ENCODE measurements at regions not wholly inside any gene's neighbourhood (a gene's known extent, or its start where the extent isn't known, plus 50 kb on each side); places are given as distances from the start of the nearest gene placed in this dataset.

DNA sequence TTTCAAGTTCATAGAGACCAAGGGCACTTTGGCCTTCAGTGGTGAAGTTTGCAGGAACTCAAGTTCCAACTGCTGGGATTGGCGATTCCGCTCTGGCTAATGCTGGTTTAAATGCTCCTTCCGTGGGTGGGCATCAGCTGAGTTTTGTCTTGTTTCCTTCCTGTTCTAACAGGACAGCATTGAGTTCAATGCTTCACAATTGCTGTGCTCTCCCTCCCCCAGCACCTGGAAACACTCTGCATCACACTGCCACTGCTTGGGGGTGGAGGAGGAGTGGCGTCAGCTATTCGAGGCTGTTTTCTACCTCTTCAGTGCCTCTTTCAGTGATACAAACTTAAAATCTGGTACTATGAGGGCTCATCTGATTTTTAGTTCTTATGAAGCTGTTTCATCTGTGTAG is 634.9 kb downstream of the FSCB start:
- ChIA-PET POLR2A (no interaction called here), CTCF (no interaction called here)
- WGBS (ENCODE audit: missing lambda C conversion rate) = 66% methylated on average over 5 of the region's 5 CpGs
- no peak for DNase-seq (ENCODE audit: low read depth in 1 of 2, low spot score in 1 of 2)
- TF ChIP-seq FOSL2 (IDR thresholded peaks at IDR 0.05) = no peak
- TF ChIP-seq FOSL2 (CRISPR knock-in tag; IDR thresholded peaks at IDR 0.05) = no peak
- TF ChIP-seq PBX3 (IDR thresholded peaks at IDR 0.05) = no peak
- no peak for TF ChIP-seq MAZ (IDR thresholded peaks at IDR 0.05; ENCODE audit: borderline replicate concordance, low read depth, low read length)
- no peak for TF ChIP-seq HOXB5 (CRISPR knock-in tag; IDR thresholded peaks at IDR 0.05)
- no peak for FAIRE-seq
- Histone ChIP-seq H3K27ac (no peak overlapping the region), H3K9me3 (no peaks in the 10 kb centered on the region), H3K4me2 (no peak overlapping the region), H3K4me3 (no peak overlapping the region), H3K4me1 (no peaks in the 10 kb centered on the region)
- ATAC-seq = no peak

DNA sequence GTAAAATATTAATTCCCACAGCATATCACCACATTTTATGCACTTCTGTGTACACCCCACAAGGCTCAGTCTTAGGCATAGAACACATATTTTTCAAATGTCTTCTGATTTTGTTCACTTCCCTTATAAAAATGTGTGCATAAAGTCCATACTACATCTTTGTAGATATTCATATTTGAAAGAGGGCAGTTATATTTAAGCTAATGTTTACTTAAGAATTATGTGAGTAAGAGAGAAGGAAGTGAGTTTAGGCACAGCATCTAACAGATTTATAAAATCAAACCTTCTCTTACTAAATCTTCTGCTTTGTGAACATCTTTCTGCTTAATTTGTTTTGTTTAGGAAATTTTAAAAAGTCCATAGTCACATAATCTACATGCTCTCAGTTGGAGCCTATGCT is 648.1 kb downstream of the FSCB start:
- ChIA-PET POLR2A (no interaction called here), CTCF (no interaction called here)
- no peak overlapping the region for H3K4me3 ChIP-seq
- DNase-seq (ENCODE audit: low read depth in 1 of 2, low spot score in 1 of 2) (no peak), FAIRE-seq (no peak), ATAC-seq (no peak)
- TF ChIP-seq RNF2 (IDR thresholded peaks at IDR 0.05; ENCODE audit: borderline replicate concordance, low read depth) = no peak
- TF ChIP-seq NPAS2 (CRISPR knock-in tag; IDR thresholded peaks at IDR 0.05; ENCODE audit: borderline replicate concordance) = no peak
- TF ChIP-seq FOXS1 (CRISPR knock-in tag; IDR thresholded peaks at IDR 0.05) = no peak
- TF ChIP-seq BHLHE40 (IDR thresholded peaks at IDR 0.05; ENCODE audit: low read depth, low read length) = no peak
- no peak for TF ChIP-seq JUNB (IDR thresholded peaks at IDR 0.05)
- TF ChIP-seq EHMT2 (IDR thresholded peaks at IDR 0.05; ENCODE audit: low read depth) = no peak
- TF ChIP-seq, protein P1, sequence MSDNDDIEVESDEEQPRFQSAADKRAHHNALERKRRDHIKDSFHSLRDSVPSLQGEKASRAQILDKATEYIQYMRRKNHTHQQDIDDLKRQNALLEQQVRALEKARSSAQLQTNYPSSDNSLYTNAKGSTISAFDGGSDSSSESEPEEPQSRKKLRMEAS (IDR thresholded peaks at IDR 0.05) = no peak
- TF ChIP-seq HOXB5 (CRISPR knock-in tag; IDR thresholded peaks at IDR 0.05) = no peak
- no peak for TF ChIP-seq BCL3 (IDR thresholded peaks at IDR 0.05)
- TF ChIP-seq RFX5 (IDR thresholded peaks at IDR 0.05) = no peak
- no peak for TF ChIP-seq SMC3 (IDR thresholded peaks at IDR 0.05)
- no peak for TF ChIP-seq HOXA7 (CRISPR knock-in tag; IDR thresholded peaks at IDR 0.05)
- no peak for TF ChIP-seq POLR2AphosphoS2 (conservative IDR thresholded peaks at IDR 0.05; ENCODE audit: low read length)
- no peak for TF ChIP-seq CHD4 (IDR thresholded peaks at IDR 0.05; ENCODE audit: borderline replicate concordance)
- TF ChIP-seq ZFP36 (IDR thresholded peaks at IDR 0.05; ENCODE audit: borderline replicate concordance, partially characterized antibody) = no peak
- no peak for TF ChIP-seq SREBF2 (IDR thresholded peaks at IDR 0.05)
- no peak for TF ChIP-seq POLR2A (IDR thresholded peaks at IDR 0.05; ENCODE audit: low read length)
- no peak for TF ChIP-seq RAD21 (conservative IDR thresholded peaks at IDR 0.05 in 1 of 2, IDR thresholded peaks at IDR 0.05 in 1 of 2)
- no peak for TF ChIP-seq ESRRA (IDR thresholded peaks at IDR 0.05; ENCODE audit: borderline replicate concordance, low read length)
- TF ChIP-seq NR3C1 (IDR thresholded peaks at IDR 0.05) = no peak
- no peaks in the 10 kb centered on the region for H3K9me3 ChIP-seq
- no peak overlapping the region for H3K4me2 ChIP-seq
- no peaks in the 10 kb centered on the region for H3K4me1 ChIP-seq
- H3K27ac ChIP-seq = no peak overlapping the region

DNA sequence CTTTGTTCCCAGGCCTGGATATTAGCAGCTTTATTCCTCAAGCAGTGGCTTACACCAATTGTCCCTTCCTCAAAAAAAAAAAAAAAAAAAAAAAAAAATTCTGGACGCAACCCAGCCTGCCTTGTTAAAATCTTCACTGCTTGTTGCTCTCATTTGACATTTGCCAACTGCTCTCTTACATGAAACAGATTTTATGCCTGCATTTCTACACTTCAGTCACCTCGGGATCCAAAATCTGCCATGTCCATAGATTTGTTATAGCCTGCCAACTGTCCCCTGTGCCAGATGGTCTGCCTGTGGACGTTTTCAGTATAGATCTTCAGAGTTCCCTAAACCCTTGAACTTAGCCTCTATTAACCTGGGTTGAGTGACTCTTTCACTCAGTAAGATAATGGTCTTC is 651.5 kb downstream of the FSCB start:
- ChIA-PET POLR2A (no interaction called here), CTCF (no interaction called here)
- H3K4me1 ChIP-seq = no peaks in the 10 kb centered on the region
- FAIRE-seq = no peak
- H3K4me2 ChIP-seq = no peak overlapping the region
- ATAC-seq = no peak
- H3K9me3 ChIP-seq = no peaks in the 10 kb centered on the region
- H3K4me3 ChIP-seq = no peak overlapping the region
- no peak for TF ChIP-seq TFCP2L1 (CRISPR knock-in tag; IDR thresholded peaks at IDR 0.05)
- no peak for TF ChIP-seq MAFK (IDR thresholded peaks at IDR 0.05; ENCODE audit: partially characterized antibody)
- no peak for TF ChIP-seq NR3C1 (IDR thresholded peaks at IDR 0.05)
- TF ChIP-seq, protein P1 (IDR thresholded peaks at IDR 0.05) = no peak
- TF ChIP-seq CEBPB (IDR thresholded peaks at IDR 0.05) = no peak
- TF ChIP-seq ZSCAN20 (CRISPR knock-in tag; IDR thresholded peaks at IDR 0.05) = no peak
- no peak for TF ChIP-seq BHLHE40 (IDR thresholded peaks at IDR 0.05; ENCODE audit: low read depth, low read length)
- no peak for TF ChIP-seq EHF (CRISPR knock-in tag; IDR thresholded peaks at IDR 0.05)
- no peak for TF ChIP-seq RCOR1 (IDR thresholded peaks at IDR 0.05; ENCODE audit: low read depth, low read length)
- no peak for TF ChIP-seq RNF2 (IDR thresholded peaks at IDR 0.05; ENCODE audit: borderline replicate concordance, low read depth)
- TF ChIP-seq TP53 (CRISPR knock-in tag; IDR thresholded peaks at IDR 0.05) = no peak
- TF ChIP-seq CBX2 (IDR thresholded peaks at IDR 0.05; ENCODE audit: borderline replicate concordance, low read depth) = no peak
- TF ChIP-seq MAZ (IDR thresholded peaks at IDR 0.05; ENCODE audit: borderline replicate concordance, low read depth, low read length) = no peak
- no peak for TF ChIP-seq ATOH8 (CRISPR knock-in tag; IDR thresholded peaks at IDR 0.05; ENCODE audit: low read depth)
- no peak overlapping the region for H3K27ac ChIP-seq
- WGBS (ENCODE audit: missing lambda C conversion rate) = 21% methylated on average over 3 of the region's 3 CpGs
- no peak for DNase-seq (ENCODE audit: low read depth in 1 of 2, low spot score in 1 of 2)
